ENCODE measurements at regions not wholly inside any gene's neighbourhood (a gene's known extent, or its start where the extent isn't known, plus 50 kb on each side); places are given as distances from the start of the nearest gene placed in this dataset.

- no peak for DNase-seq
These were observed 265.6 kb upstream of the CDIN1 start for GRCh38 chr15:36313736-36314280.

- no peak for DNase-seq
These were observed 263.8 kb upstream of the CDIN1 start for GRCh38 chr15:36315649-36316048.

GRCh38 chr15:36323615-36324014, 255.8 kb upstream of the CDIN1 start:
- no peak for DNase-seq

- DNase-seq = no peak
These were observed 254.2 kb upstream of the CDIN1 start for GRCh38 chr15:36325206-36325605.

GRCh38 chr15:36329592-36329991, 249.8 kb upstream of the CDIN1 start:
- no peak for DNase-seq

- no peak for DNase-seq
These were observed 248.8 kb upstream of the CDIN1 start for GRCh38 chr15:36330598-36330997.

- DNase-seq = no peak
These were observed 247.7 kb upstream of the CDIN1 start for GRCh38 chr15:36331531-36332275.

- no peak for DNase-seq
These were observed 247.1 kb upstream of the CDIN1 start for GRCh38 chr15:36332301-36332700.

- no peak for DNase-seq
These were observed 246.5 kb upstream of the CDIN1 start for GRCh38 chr15:36332896-36333295.

GRCh38 chr15:36334059-36334458, 245.4 kb upstream of the CDIN1 start:
- DNase-seq = no peak

- no peak for DNase-seq
These were observed 244.2 kb upstream of the CDIN1 start for GRCh38 chr15:36335224-36335623.

- DNase-seq = no peak
These were observed 243.8 kb upstream of the CDIN1 start for GRCh38 chr15:36335659-36336058.

GRCh38 chr15:36344887-36345286, 234.5 kb upstream of the CDIN1 start:
- DNase-seq = no peak

- no peak for DNase-seq
These were observed 232.1 kb upstream of the CDIN1 start for GRCh38 chr15:36347272-36347858.

GRCh38 chr15:36356466-36356865, 223.0 kb upstream of the CDIN1 start:
- DNase-seq = no peak

- no peak for DNase-seq
These were observed 222.3 kb upstream of the CDIN1 start for GRCh38 chr15:36356978-36357601.

GRCh38 chr15:36358094-36358493, 221.3 kb upstream of the CDIN1 start:
- no peak for DNase-seq

- DNase-seq = no peak
These were observed 220.9 kb upstream of the CDIN1 start for GRCh38 chr15:36358523-36358922.

- DNase-seq = no peak
These were observed 220.1 kb upstream of the CDIN1 start for GRCh38 chr15:36359286-36359685.

GRCh38 chr15:36361351-36361870, 218.0 kb upstream of the CDIN1 start:
- DNase-seq = no peak

GRCh38 chr15:36362509-36362915, 216.9 kb upstream of the CDIN1 start:
- DNase-seq = no peak

- DNase-seq = no peak
These were observed 216.1 kb upstream of the CDIN1 start for GRCh38 chr15:36363335-36363734.

GRCh38 chr15:36364377-36364776, 215.0 kb upstream of the CDIN1 start:
- no peak for DNase-seq

GRCh38 chr15:36365963-36366362, 213.5 kb upstream of the CDIN1 start:
- no peak for DNase-seq
